ENCODE measurements at regions not wholly inside any gene's neighbourhood (a gene's known extent, or its start where the extent isn't known, plus 50 kb on each side); places are given as distances from the start of the nearest gene placed in this dataset.

- no peak for TF ChIP-seq GATA3 (IDR thresholded peaks at IDR 0.05; ENCODE audit: low read depth, low read length)
- no peak for TF ChIP-seq GATA2 (IDR thresholded peaks at IDR 0.05; ENCODE audit: low read depth, low read length)
Measured at GRCh38 chr3:141429371-141430035, 57.3 kb upstream of the RASA2 start.

Measured in SH-SY5Y (cell line).